Activated CD8-positive, alpha-beta memory T cell treated with anti-CD3 and anti-CD28 coated beads, Interleukin-2, amount 50 U/mL, for 48 hours (primary cell): ENCODE measurements at regions not wholly inside any gene's neighbourhood (a gene's known extent, or its start where the extent isn't known, plus 50 kb on each side); places are given as distances from the start of the nearest gene placed in this dataset.
"Not testable (repeated sequence)": the region's sequence is repeated elsewhere in the genome, so short reads cannot be mapped to it uniquely, and the experiment has no call there.

Experiments
- DNase-seq: peaks from one replicate; pipeline ENCODE4 v3.0.0-alpha.2; 2020

DNA sequence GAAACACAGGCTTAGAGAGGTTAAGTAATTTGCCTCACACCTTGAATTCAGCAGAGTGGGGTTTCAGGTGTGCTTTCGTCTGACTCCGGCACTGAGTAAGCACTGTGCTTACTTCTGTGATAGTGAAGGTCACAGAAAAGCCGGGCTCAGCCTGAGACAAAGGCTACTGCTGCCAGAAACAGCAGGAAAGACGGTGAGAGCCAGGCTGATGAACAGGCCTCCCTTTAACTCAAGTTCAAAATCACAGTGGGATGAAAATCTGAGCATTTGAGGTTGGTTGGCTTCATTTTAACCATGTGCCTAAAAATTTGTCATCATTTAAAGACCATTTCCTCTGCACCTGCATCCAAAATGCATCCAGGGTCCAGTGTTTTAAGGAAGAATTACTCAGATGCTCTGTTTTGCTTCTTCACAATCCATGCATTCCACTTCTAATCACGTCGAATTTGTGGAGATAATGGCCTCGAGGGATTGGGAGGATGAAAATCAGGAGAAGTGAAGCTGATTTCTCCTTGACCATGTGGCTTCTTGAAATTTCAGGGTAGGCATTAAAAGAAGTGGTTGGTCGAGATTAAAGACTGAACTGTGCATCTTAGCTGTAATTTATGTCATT lies 121.2 kb upstream of the LNX1 start:
- no peak for DNase-seq

DNA sequence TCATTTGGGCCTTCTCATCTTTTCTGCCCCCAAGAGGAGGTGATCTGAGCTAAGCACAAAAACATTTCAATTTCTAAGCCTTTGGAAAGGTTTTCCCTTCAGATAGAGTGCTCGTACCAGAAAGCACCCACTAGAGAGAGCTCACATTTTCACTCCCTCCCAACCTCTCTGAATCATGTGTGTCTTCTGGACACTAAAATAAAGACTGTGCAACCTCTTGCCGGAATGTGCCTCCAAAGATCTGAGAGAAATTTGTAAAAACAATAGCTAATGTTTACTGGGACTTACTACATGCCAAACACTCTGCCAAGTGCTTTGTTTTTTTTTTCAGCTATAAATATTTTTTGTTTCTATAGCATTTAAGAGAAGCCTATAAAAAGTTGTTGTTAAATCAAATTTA lies 120.6 kb upstream of the LNX1 start:
- DNase-seq: no peak

GRCh38 chr4:53709693-53710092 lies 118.4 kb upstream of the LNX1 start:
- no peak for DNase-seq

DNA sequence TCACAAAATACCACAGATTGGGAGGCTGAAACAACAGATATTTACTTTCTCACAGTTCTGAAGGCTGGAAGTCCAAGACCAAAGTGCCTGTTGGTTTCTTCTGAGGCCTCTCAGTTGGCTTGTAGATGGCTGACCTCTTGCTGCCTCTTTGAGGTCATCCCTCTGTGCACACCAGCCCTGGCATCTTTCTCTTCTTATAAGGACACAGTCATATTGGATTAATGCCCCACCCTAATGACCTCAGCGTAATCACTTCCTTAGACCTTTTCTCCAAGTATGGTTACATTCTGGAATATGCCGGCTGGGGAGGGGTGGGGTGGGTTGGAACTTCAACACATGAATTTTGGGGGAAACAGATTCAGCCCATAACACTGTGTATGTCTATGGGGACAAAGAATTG lies 116.2 kb upstream of the LNX1 start:
- DNase-seq: no peak

DNA sequence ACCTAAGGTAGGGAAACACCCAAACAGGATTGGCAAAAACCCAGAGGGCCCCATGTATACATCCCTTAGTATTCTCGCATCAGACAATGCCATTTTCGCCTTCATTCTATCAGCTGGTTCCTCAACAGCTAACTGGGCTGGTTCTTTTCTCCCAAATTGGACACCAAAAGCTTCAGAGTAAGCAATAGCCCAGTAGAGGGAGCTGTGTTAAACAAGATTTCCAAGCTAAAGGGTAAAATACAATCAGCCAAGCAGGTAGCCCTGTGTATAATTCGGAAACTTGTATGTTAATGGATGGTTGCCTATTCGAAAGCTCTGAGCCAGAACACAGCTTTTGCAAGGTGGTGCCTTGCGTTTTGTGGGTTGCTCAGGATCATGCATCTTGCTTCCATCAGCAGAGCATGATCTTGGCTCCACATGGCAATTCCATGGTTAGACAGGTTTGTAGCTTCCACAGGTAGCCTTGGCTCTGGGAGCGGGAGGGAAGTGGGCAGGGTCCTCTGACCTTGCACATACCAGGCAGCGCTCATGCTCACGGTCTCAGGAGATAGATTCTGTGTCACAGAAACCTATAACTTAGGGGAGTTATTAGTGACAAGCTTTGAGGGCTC lies 115.2 kb upstream of the LNX1 start:
- DNase-seq: no peak

DNA sequence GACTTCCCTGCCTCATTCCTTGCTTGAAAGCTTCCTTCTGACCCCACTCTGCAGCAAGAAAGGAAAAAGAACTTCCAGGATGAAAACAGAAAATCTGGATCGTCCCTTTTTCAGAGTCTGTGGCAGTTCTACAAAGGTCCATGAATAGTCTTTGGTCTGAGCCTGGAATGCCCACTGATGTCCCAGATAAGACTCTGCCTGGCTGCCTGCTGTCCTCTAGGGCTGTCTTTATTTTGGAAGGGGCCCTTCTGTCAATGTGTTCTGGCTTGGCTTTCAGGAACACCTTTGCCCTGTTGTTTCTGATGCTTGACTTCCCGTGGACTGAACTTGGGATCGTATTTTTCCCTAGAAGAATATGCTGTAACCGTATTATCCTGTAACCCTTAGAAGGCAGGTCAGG lies 114.7 kb upstream of the LNX1 start:
- no peak for DNase-seq

- no peak for DNase-seq
Measured at GRCh38 chr4:53705151-53705764, 114.0 kb upstream of the LNX1 start.

DNA sequence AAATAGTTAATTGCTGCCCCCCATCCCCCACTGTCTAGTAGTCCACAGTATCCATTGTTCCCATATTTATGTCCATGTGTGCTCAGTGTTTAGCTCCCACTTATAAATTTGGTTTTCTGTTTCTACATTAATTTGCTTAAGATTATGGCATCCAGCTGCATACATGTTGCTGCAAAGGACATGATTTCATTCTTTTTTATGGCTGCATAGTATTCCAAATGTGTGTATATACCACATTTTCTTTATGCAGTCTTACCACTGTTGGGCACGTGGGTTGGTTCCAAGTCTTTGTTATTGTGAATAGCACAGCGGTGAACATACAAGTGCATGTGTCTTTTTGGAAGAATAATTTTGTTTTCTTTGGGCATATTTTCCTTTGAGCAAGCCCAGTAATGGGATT lies 113.0 kb upstream of the LNX1 start:
- DNase-seq: no peak

DNA sequence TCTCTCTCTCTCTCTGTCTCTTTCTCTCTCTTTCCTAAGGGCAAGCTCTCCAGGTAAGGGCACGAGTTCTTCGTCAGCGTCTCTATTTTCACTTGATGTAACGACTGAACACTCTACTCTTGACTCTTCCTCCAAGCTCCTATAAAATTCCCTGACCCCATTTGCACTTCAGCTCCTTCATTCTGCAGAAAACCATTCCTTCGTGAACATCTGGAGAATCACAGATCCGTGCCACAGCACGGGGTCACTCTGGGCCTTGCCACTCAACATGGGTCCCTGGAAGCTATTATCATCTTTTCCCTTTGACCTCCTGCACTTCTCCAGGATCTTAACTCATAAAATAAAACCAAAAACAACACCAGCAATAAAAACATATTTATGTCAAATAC lies 112.0 kb upstream of the LNX1 start:
- no peak for DNase-seq

GRCh38 chr4:53702334-53703266 lies 111.3 kb upstream of the LNX1 start:
- DNase-seq: no peak

GRCh38 chr4:53701260-53701659 lies 110.0 kb upstream of the LNX1 start:
- not testable (repeated sequence) for DNase-seq

- not testable (repeated sequence) for DNase-seq
Measured at GRCh38 chr4:53699310-53699709, 108.0 kb upstream of the LNX1 start.

DNA sequence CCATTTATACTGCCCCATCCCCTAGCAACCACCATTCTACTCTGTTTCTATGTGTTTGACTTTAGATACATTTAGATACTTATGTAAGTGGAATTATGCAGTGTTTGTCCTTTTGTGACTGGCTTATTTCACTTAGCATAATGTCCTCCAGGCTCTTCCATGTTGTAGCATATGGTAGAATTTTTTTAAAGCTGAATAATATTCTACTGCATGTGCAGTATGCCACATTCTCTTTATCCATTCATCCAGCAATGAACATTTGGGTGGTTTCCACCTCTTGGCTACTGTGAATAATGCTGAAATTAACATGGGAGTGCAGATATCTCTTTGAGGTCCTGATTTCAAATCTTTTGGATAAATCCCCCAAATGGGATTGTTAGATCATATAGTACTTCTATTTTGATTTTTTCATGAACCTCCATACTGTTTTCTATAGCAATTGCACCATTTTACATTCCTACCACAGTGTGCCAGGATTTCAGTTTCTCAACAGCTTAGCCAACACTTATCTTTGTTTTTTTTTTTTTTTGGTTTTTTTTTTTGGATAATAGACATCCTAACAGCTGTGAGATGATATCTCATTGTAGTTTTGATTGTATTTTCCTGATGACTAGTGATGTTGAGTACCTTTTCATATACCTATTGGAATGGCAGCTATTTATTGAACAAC lies 105.9 kb upstream of the LNX1 start:
- DNase-seq: no peak

- DNase-seq: no peak
Measured at GRCh38 chr4:53695540-53696463, 104.5 kb upstream of the LNX1 start.

DNA sequence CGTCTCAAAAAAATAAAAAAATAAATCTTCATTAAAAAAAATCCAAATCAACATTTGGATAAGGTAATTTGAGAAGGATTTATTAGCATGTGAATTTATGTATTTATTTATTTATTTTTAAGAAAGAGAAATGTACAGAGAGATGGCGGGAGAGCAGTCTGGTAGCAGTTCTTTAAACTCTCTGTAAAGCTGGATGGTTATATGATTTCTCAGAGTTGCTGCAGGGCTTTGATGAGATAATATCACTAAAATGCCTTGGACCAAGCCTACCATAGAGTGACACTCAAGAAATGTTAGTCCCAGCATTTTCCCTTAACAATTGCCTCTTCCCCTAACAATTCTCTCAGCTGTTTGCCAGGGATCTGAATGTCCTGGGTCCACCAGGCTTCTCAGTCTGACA lies 103.4 kb upstream of the LNX1 start:
- DNase-seq: no peak

DNA sequence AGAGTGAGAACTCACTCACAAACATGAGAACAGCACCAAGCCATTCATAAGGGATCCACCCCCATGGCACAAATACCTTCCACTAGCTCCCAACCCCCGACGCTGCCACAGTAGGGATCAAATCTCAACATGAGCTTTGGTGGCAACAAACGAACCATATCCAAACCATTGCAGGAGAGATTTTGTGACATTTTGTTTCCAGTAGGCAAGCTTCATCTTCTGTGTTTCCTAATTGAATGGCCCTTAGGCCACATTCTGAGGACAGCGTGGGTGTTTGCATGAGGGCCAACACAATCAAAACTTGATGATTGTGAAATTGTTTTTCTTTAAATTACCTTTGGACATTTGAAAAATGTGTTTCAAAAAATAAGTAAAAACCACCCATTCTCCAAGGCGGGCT lies 102.6 kb upstream of the LNX1 start:
- no peak for DNase-seq

DNA sequence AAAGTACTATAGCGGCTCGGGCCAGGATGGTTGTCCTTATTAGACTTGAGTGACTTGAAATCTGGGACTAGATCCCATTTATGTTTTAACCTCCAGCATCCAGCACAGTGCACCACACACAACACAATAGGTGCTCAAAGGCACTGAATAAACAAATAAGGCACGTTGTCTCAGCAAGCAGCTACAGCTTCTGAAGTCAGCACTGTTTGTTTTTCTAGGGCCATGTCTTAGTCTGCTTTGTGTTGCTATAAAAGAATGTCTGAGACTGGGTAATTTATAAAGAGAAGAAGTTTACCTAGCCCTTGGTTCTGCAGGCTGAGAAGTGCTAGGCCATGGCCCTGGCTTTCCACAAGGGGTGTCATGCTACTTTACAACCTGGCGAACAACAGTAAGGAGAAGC lies 102.1 kb upstream of the LNX1 start:
- no peak for DNase-seq

- DNase-seq: no peak
Measured at GRCh38 chr4:53688186-53688790, 97.0 kb upstream of the LNX1 start.

DNA sequence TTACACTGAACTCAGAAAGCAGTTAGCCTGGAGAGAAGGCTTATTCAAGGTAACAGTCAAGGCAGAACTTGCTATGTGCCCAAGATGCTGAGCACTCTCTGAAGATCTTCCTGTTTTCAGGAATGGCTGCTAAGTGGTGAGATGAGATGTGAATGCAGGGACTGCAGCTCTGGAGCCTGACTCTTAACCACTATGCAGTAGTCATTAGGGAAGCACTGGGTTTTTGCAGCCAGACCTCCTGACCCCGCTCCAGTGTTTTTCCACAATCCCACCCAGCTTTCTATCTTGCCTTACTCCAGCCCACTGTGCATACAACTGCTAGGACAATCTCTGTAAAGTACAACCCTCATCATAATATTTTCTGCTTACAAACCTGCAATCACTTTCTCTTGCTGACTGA lies 95.2 kb upstream of the LNX1 start:
- no peak for DNase-seq

DNA sequence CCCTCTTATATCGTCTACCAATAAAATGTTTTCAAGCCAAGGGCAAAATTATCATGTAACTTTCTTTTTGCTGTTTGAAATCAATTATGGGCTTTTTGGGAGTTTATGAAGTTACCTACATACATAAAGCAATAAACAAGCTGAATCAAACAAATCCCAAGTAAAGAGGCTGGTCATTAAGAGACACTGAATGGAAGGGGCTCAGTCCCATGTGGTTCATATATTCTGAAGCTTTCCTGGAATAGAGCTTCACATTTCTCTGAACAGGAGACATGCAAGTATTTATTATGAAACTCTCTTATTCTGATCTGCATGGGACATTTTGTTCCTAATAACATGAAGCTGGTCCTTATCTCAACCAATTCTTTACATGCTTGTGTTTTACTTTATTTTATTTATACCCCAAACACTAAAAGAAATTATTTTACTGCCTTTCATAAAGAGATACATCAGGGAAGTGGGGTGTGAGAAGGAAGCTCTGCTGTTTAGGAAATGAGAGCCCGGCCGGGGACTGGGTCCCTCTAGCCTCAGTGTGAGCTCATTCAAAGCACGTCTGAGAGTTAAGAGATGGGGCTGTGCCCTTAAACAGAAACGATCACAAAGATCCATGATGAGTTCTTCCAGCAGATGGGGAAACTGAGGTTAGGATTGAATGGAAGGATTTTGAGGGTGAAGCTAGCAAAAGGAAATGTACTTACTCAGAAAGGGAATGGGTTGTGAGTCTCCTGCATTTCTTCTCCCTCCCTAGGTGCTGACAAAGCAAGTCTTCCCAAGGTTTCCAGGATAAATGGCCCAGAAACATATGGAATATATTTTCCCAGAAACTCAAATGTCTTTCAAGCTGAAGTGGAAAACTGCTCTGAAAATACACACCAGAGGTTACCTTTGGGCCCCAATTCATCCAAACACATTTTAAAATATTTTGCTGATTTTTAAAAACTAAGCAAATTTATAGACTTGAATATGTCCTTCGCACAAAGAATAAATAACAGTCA lies 93.1 kb upstream of the LNX1 start:
- DNase-seq: no peak
